Activated CD8-positive, alpha-beta T cell treated with anti-CD3 and anti-CD28 coated beads for 36 hours (primary cell): ENCODE measurements at regions not wholly inside any gene's neighbourhood (a gene's known extent, or its start where the extent isn't known, plus 50 kb on each side); places are given as distances from the start of the nearest gene placed in this dataset.

Experiments
- ATAC-seq: fragments of 200-7000 bp; cut with Tn5 transposase; one replicate; pipeline ENCODE4 v1.10.0; 2021; ENCODE audit warnings: mild to moderate bottlenecking, moderate library complexity
- CTCF ChIA-PET: fragments of 350-600 bp; sonication (Branson Sonifier 250); formaldehyde crosslinking; loops from one replicate; lab custom pipeline; 2021; ENCODE audit warnings: antibody characterized with exemption; lab: Charles Lee
- POLR2A ChIA-PET: fragments of 350-600 bp; sonication (Branson Sonifier 250); formaldehyde crosslinking; loops from one replicate; lab custom pipeline; 2021; ENCODE audit warnings: antibody characterized with exemption; lab: Charles Lee
- DNase-seq: peaks from one replicate; pipeline ENCODE4 v3.0.0-alpha.2; 2020
- H3K27ac Mint-ChIP-seq: one replicate; pipeline ENCODE4 v1.8.0; 2021; ENCODE audit warnings: mild to moderate bottlenecking, mixed read lengths
- H3K27me3 Mint-ChIP-seq: one replicate; pipeline ENCODE4 v1.8.0; 2021; ENCODE audit warnings: mixed read lengths
- H3K36me3 Mint-ChIP-seq: one replicate; pipeline ENCODE4 v1.8.0; 2021; ENCODE audit warnings: low read depth, mixed read lengths
- H3K4me1 Mint-ChIP-seq: one replicate; pipeline ENCODE4 v1.8.0; 2021; ENCODE audit warnings: low read depth, mixed read lengths
- H3K4me3 Mint-ChIP-seq: one replicate; pipeline ENCODE4 v1.8.0; 2021; ENCODE audit warnings: mild to moderate bottlenecking, moderate library complexity, mixed read lengths
- H3K9me3 Mint-ChIP-seq: one replicate; pipeline ENCODE4 v1.8.0; 2021; ENCODE audit warnings: mixed read lengths
- CTCF ChIP-seq: fragments of 200-600 bp; IDR thresholded peaks from one replicate; pipeline ENCODE4 v1.8.0; 2022; ENCODE audit warnings: antibody characterized with exemption, mild to moderate bottlenecking
- intact Hi-C: fragments of 100-400 bp; cut with micrococcal nuclease; formaldehyde crosslinking; loops from one replicate; pipeline ENCODE4 v1.10.0; 2022

DNA sequence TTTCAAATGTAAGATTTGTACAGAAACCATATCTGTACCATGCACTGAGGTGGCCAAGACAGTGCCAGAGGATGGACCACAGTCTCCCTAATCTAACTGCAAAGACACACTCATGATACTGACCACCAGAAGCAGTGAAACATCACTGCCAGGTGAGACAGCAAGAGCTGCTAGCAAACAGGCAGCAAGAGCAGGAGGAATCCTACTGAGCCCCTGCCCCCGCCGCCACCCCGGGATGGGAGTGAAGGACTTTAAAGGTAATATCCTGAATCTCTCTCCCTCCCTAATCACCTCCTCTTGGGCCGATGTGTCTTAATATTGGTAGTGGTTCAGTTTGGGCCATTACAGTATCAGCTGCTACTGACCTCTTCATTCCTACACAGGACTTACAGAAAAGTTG, 144.3 kb downstream of the XPNPEP1 start:
- ATAC-seq, result no peak
- TF ChIP-seq CTCF, result no peak
- Mint-ChIP-seq H3K27me3 (peaks cover 4% of the 10 kb centered on the region), H3K36me3 (no peaks in the 10 kb centered on the region), H3K4me3 (no peak overlapping the region), H3K4me1 (no peaks in the 10 kb centered on the region), H3K27ac (no peak overlapping the region), H3K9me3 (no peaks in the 10 kb centered on the region)
- DNase-seq, result no peak
- ChIA-PET CTCF (no interaction called here), POLR2A (no interaction called here)
- intact Hi-C loops, result no loop called here

DNA sequence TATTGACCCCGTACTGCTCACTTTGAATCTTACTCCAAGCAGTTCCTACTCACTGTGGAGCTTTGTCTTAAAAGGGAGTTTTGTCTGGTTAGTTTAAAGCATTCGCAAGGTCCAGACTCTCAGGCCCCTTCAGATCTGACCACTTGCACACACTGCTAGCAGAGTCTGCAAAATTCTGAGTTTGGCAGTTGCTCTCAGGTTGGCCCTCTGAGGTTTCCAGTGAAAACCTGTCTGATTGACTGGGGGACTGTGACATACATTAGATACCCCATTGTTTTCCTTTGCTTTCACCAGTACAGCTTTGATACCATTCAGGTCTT, 149.2 kb downstream of the XPNPEP1 start:
- Mint-ChIP-seq H3K4me1 (no peaks in the 10 kb centered on the region), H3K36me3 (no peaks in the 10 kb centered on the region), H3K9me3 (no peaks in the 10 kb centered on the region), H3K27ac (no peak overlapping the region), H3K27me3 (peaks cover 4% of the 10 kb centered on the region), H3K4me3 (no peak overlapping the region)
- no peak for TF ChIP-seq CTCF
- POLR2A ChIA-PET, result no interaction called here
- DNase-seq, result no peak
- intact Hi-C loops, result no loop called here
- CTCF ChIA-PET, result interaction anchor here (1.0 to 2.2 kb wide), 10 partner anchors 9 to 190 kb away, joined by 3 to 10 read pairs (median 4); no protein-coding TSS in a partner anchor
- no peak for ATAC-seq

DNA sequence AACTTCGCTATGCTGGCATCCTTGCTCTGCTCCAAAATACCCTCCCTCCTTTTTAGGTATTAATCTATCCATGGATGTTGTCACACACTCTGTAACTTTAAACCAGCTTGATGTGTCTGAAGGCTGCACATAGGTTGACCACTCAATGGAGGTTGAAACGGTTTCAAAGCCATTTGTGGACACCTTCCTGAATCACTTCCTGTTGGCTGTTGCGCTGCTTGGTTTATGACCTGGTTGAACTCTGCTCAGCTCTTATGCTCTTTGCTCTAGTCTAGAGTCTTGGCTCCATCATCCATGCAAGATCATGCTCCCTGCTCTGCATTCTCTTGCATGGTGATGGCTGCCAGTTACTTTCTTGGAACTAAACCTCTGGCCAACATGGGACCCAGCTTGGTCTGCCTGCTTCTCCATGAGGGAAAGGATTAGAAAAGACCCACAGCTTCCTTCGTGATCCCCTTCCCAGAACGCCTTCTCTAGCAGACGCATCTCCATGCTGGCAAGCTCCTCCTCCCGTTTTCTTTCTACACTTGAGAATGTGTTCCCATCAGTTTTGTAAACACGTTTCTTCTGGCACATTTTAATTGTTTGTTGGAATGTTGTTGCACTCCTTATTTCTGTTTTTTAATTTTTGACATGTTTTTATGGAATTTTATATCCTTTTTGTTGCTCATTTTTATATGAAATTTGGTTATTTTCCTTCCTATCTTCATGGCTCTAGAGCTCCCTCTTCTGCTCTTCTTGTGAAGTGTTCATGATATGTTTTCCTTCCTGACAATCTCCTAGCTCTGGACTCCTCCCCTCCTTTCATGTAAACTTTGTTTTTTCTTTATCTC, 149.8 kb downstream of the XPNPEP1 start:
- H3K4me3 Mint-ChIP-seq, result no peak overlapping the region
- ChIA-PET CTCF (interaction anchor here (1.0 to 2.2 kb wide), 10 partner anchors 10 to 189 kb away, joined by 3 to 10 read pairs (median 4); no protein-coding TSS in a partner anchor), POLR2A (no interaction called here)
- H3K27ac Mint-ChIP-seq, result no peak overlapping the region
- intact Hi-C loops, result no loop called here
- DNase-seq (no peak), ATAC-seq (no peak)
- peak; percentile 57 for TF ChIP-seq CTCF
- no peaks in the 10 kb centered on the region for H3K4me1 Mint-ChIP-seq
- no peaks in the 10 kb centered on the region for H3K9me3 Mint-ChIP-seq
- peaks cover 4% of the 10 kb centered on the region for H3K27me3 Mint-ChIP-seq
- no peaks in the 10 kb centered on the region for H3K36me3 Mint-ChIP-seq

DNA sequence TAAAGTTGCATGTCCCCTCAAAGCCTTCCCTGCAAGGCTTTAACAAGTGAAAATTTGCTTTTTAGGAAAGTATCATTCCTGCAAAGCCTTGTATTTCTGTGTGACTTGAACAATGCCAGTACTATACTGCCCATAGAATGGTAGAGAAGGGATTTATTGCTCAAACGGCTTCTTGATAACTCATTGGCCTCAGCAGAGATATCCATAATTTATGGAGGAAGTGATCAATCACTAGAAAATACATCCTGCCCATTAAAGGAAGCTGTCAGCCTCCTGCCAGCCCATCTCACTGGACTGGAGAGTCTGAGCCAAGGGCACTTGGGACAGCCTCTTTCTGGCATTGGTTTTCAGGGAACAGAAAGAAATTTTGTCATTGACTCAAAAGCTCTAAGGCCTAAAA, 152.6 kb downstream of the XPNPEP1 start:
- ATAC-seq (no peak), DNase-seq (no peak)
- no peaks in the 10 kb centered on the region for H3K27me3 Mint-ChIP-seq
- H3K27ac Mint-ChIP-seq, result no peak overlapping the region
- intact Hi-C loops, result no loop called here
- ChIA-PET CTCF (no interaction called here), POLR2A (no interaction called here)
- no peak overlapping the region for H3K4me3 Mint-ChIP-seq
- no peaks in the 10 kb centered on the region for H3K4me1 Mint-ChIP-seq
- H3K36me3 Mint-ChIP-seq, result no peaks in the 10 kb centered on the region
- no peak for TF ChIP-seq CTCF
- H3K9me3 Mint-ChIP-seq, result no peaks in the 10 kb centered on the region

DNA sequence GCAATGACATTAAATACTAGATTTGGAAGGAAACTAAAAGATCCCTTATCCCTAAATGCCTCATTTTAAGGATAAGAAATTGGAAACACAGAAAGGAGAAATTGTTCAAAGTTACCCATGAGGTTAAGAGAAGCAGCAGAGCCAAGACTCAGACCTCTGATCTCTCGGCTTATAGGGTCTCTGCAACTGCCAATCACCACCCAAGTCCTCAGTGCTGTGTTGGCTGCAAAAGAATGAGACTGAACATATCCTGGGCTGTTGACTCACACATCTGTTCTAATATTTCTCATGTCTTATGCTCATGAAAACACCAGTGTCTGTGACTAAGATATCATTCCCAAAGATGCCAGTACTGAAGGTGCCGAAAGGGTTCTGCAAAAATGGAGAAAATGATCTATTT, 153.3 kb downstream of the XPNPEP1 start:
- ChIA-PET POLR2A (no interaction called here), CTCF (no interaction called here)
- no peak overlapping the region for H3K4me3 Mint-ChIP-seq
- no peaks in the 10 kb centered on the region for H3K27me3 Mint-ChIP-seq
- TF ChIP-seq CTCF, result no peak
- no peak overlapping the region for H3K27ac Mint-ChIP-seq
- intact Hi-C loops, result no loop called here
- ATAC-seq (no peak), DNase-seq (no peak)
- no peaks in the 10 kb centered on the region for H3K9me3 Mint-ChIP-seq
- no peaks in the 10 kb centered on the region for H3K4me1 Mint-ChIP-seq
- no peaks in the 10 kb centered on the region for H3K36me3 Mint-ChIP-seq
